CD4-positive, alpha-beta T cell treated with Interferon alpha-2 for 1 hour (primary cell): ENCODE measurements at regions not wholly inside any gene's neighbourhood (a gene's known extent, or its start where the extent isn't known, plus 50 kb on each side); places are given as distances from the start of the nearest gene placed in this dataset.
"Not testable (repeated sequence)": the region's sequence is repeated elsewhere in the genome, so short reads cannot be mapped to it uniquely, and the experiment has no call there.

Experiments used
- DNase-seq, 2 donors: peaks; one replicate each; pipeline ENCODE4 v3.0.0-alpha.2; 2020 to 2022

GRCh38 chr5:63180190-63180589, 601.6 kb downstream of the LRRC70 start:
- DNase-seq, result not testable (repeated sequence)

GRCh38 chr5:63175850-63176249, 597.2 kb downstream of the LRRC70 start:
- DNase-seq, result no peak

GRCh38 chr5:63170486-63170885, 591.9 kb downstream of the LRRC70 start:
- no peak for DNase-seq

- no peak for DNase-seq
These were observed 586.4 kb downstream of the LRRC70 start for GRCh38 chr5:63164838-63165535.

GRCh38 chr5:63164339-63164738, 585.7 kb downstream of the LRRC70 start:
- no peak for DNase-seq

GRCh38 chr5:63155310-63155631, 576.7 kb downstream of the LRRC70 start:
- no peak for DNase-seq

GRCh38 chr5:63154476-63155309, 576.1 kb downstream of the LRRC70 start:
- no peak for DNase-seq

GRCh38 chr5:63152871-63153270, 574.3 kb downstream of the LRRC70 start:
- no peak for DNase-seq

GRCh38 chr5:63145167-63145566, 566.5 kb downstream of the LRRC70 start:
- DNase-seq, result no peak

GRCh38 chr5:63141591-63141990, 563.0 kb downstream of the LRRC70 start:
- DNase-seq, result no peak

- DNase-seq, result no peak
These were observed 556.7 kb downstream of the LRRC70 start for GRCh38 chr5:63135291-63135690.

GRCh38 chr5:63131626-63132285, 553.1 kb downstream of the LRRC70 start:
- DNase-seq, result no peak

- no peak for DNase-seq
These were observed 550.1 kb downstream of the LRRC70 start for GRCh38 chr5:63128761-63129160.

GRCh38 chr5:63128018-63128417, 549.4 kb downstream of the LRRC70 start:
- no peak for DNase-seq

- no peak for DNase-seq
These were observed 548.4 kb downstream of the LRRC70 start for GRCh38 chr5:63127054-63127453.

GRCh38 chr5:63125862-63126261, 547.2 kb downstream of the LRRC70 start:
- DNase-seq, result no peak

- DNase-seq, result no peak
These were observed 546.8 kb downstream of the LRRC70 start for GRCh38 chr5:63125392-63125791.

GRCh38 chr5:63124266-63124665, 545.6 kb downstream of the LRRC70 start:
- DNase-seq, result no peak

GRCh38 chr5:63121471-63121870, 542.9 kb downstream of the LRRC70 start:
- DNase-seq, result no peak

GRCh38 chr5:63118221-63118620, 539.6 kb downstream of the LRRC70 start:
- DNase-seq, result no peak

GRCh38 chr5:63111891-63112290, 533.3 kb downstream of the LRRC70 start:
- no peak for DNase-seq

GRCh38 chr5:63101870-63102269, 523.3 kb downstream of the LRRC70 start:
- DNase-seq, result no peak

GRCh38 chr5:63097286-63097685, 518.7 kb downstream of the LRRC70 start:
- DNase-seq, result no peak

GRCh38 chr5:63094730-63095129, 516.1 kb downstream of the LRRC70 start:
- DNase-seq, result no peak
